Chondrocyte (in vitro differentiated cells): ENCODE measurements at regions not wholly inside any gene's neighbourhood (a gene's known extent, or its start where the extent isn't known, plus 50 kb on each side); places are given as distances from the start of the nearest gene placed in this dataset.

Experiments
- DNase-seq: peaks from one replicate; pipeline ENCODE4 v3.0.0; 2021; ENCODE audit warnings: mixed read lengths, low spot score
- H3K27ac Mint-ChIP-seq: one replicate; pipeline ENCODE4 v1.8.0; 2021; ENCODE audit warnings: mild to moderate bottlenecking, moderate library complexity, mixed read lengths; ENCODE audit not compliant: unreplicated experiment
- H3K27me3 Mint-ChIP-seq: 2 replicates; pipeline ENCODE4 v1.8.0; 2021; ENCODE audit warnings: low read depth, mixed read lengths
- H3K36me3 Mint-ChIP-seq: 2 replicates; pipeline ENCODE4 v1.8.0; 2021; ENCODE audit warnings: low read depth, mixed read lengths
- H3K4me1 Mint-ChIP-seq: 2 replicates; pipeline ENCODE4 v1.8.0; 2021; ENCODE audit warnings: low read depth, mild to moderate bottlenecking, mixed read lengths
- H3K4me3 Mint-ChIP-seq: one replicate; pipeline ENCODE4 v1.8.0; 2021; ENCODE audit warnings: mild to moderate bottlenecking, moderate library complexity, mixed read lengths; ENCODE audit not compliant: unreplicated experiment
- H3K9me3 Mint-ChIP-seq: 2 replicates; pipeline ENCODE4 v1.8.0; 2021; ENCODE audit warnings: low read depth, mixed read lengths
- CTCF ChIP-seq: fragments of 200-600 bp; sonication (generic); IDR thresholded peaks from 2 replicates; pipeline ENCODE4 v1.5.0; 2021; ENCODE audit warnings: antibody characterized with exemption, mild to moderate bottlenecking, moderate library complexity

GRCh38 chr1:229710746-229711145 lies 84.7 kb downstream of the URB2 start:
- TF ChIP-seq CTCF: peak; percentile 78
- no peaks in the 10 kb centered on the region for H3K27me3 Mint-ChIP-seq
- peaks cover 3% of the 10 kb centered on the region for H3K36me3 Mint-ChIP-seq
- H3K4me3 Mint-ChIP-seq: no peak overlapping the region
- peak overlapping the region; percentile 92 for H3K27ac Mint-ChIP-seq
- peaks cover 54% of the 10 kb centered on the region for H3K4me1 Mint-ChIP-seq
- peaks cover 5% of the 10 kb centered on the region for H3K9me3 Mint-ChIP-seq
- DNase-seq: no peak

- H3K4me3 Mint-ChIP-seq: no peak overlapping the region
These were observed 88.3 kb downstream of the URB2 start for GRCh38 chr1:229714306-229714705.

GRCh38 chr1:229714964-229715603 lies 89.0 kb downstream of the URB2 start:
- DNase-seq: no peak
- Mint-ChIP-seq H3K27ac (peak overlapping the region; percentile 95), H3K36me3 (no peaks in the 10 kb centered on the region), H3K27me3 (no peaks in the 10 kb centered on the region), H3K4me3 (no peak overlapping the region), H3K4me1 (peaks cover 52% of the 10 kb centered on the region), H3K9me3 (peaks cover 3% of the 10 kb centered on the region)
- peak; percentile 23 for TF ChIP-seq CTCF

More at GRCh38 chr1:229714306-229714705, 88.3 kb downstream of the URB2 start:
- H3K36me3 Mint-ChIP-seq: no peaks in the 10 kb centered on the region
- H3K4me1 Mint-ChIP-seq: peaks cover 60% of the 10 kb centered on the region
- no peak for DNase-seq
- H3K27me3 Mint-ChIP-seq: no peaks in the 10 kb centered on the region
- H3K27ac Mint-ChIP-seq: no peak overlapping the region
- no peaks in the 10 kb centered on the region for H3K9me3 Mint-ChIP-seq
- no peak for TF ChIP-seq CTCF

- Mint-ChIP-seq H3K9me3 (peaks cover 5% of the 10 kb centered on the region), H3K27ac (peak overlapping the region; percentile 95), H3K4me1 (peaks cover 42% of the 10 kb centered on the region), H3K4me3 (no peak overlapping the region), H3K27me3 (no peaks in the 10 kb centered on the region), H3K36me3 (peaks cover under 1% of the 10 kb centered on the region)
- no peak for DNase-seq
- no peak for TF ChIP-seq CTCF
These were observed 90.0 kb downstream of the URB2 start for GRCh38 chr1:229716069-229716468.

GRCh38 chr1:229716704-229717103 lies 90.7 kb downstream of the URB2 start:
- H3K4me1 Mint-ChIP-seq: peaks cover 36% of the 10 kb centered on the region
- peaks cover 11% of the 10 kb centered on the region for H3K9me3 Mint-ChIP-seq
- no peaks in the 10 kb centered on the region for H3K27me3 Mint-ChIP-seq
- no peak overlapping the region for H3K4me3 Mint-ChIP-seq
- DNase-seq: no peak
- peaks cover 3% of the 10 kb centered on the region for H3K36me3 Mint-ChIP-seq
- no peak for TF ChIP-seq CTCF
- peak overlapping the region; percentile 85 for H3K27ac Mint-ChIP-seq
